Esophagus muscularis mucosa (tissue), 4 donors: ENCODE measurements at regions not wholly inside any gene's neighbourhood (a gene's known extent, or its start where the extent isn't known, plus 50 kb on each side); places are given as distances from the start of the nearest gene placed in this dataset.

Experiments
- DNase-seq: peaks from one replicate; pipeline ENCODE4 v3.0.0-alpha.2; 2017; ENCODE audit errors: extremely low spot score
- H3K27ac ChIP-seq, 4 donors: fragments of 200-600 bp; sonication (generic); replicated peaks in 1 of 4; 1 replicate in 3 of 4; 2 replicates in 1 of 4; pipeline ENCODE4 v1.5.1; 2016 to 2019; ENCODE audit warnings: mild to moderate bottlenecking in 1 of 4
- H3K27me3 ChIP-seq, 4 donors: fragments of 200-600 bp; sonication (generic); one replicate each; pipeline versions ENCODE4 v1.5.1 to v1.6.0; 2016 to 2019
- H3K36me3 ChIP-seq, 4 donors: fragments of 200-600 bp; sonication (generic); one replicate each; pipeline ENCODE4 v1.5.1; 2016 to 2019
- H3K4me1 ChIP-seq, 4 donors: fragments of 200-600 bp; sonication (generic); one replicate each; pipeline ENCODE4 v1.5.1; 2016 to 2019
- H3K4me3 ChIP-seq, 4 donors: fragments of 200-600 bp; sonication (generic); 1 replicate in 2 of 4; 2 replicates in 2 of 4; pipeline ENCODE4 v1.5.1; 2016 to 2019; ENCODE audit warnings: mild to moderate bottlenecking in 4 of 4, moderate library complexity in 1 of 4
- H3K9me3 ChIP-seq, 4 donors: fragments of 200-600 bp; sonication (generic); 1 replicate in 3 of 4; 2 replicates in 1 of 4; pipeline ENCODE4 v1.5.1; 2016 to 2019
- CTCF ChIP-seq, 3 experiments: fragments of 200-600 bp in 2 of 3; fragments of 450-650 bp in 1 of 3; sonication (generic) in 2 of 3; IDR thresholded peaks; one replicate each; pipeline ENCODE4 v1.5.1; 2017 to 2019; ENCODE audit warnings: antibody characterized with exemption in 3 of 3, mild to moderate bottlenecking in 2 of 3, moderate library complexity in 1 of 3
- EP300 ChIP-seq: sonication (generic); formaldehyde crosslinking; IDR thresholded peaks from one replicate; pipeline ENCODE4 v1.6.1; 2017; ENCODE audit warnings: antibody characterized with exemption
- POLR2A ChIP-seq: fragments of 450-650 bp; IDR thresholded peaks from one replicate; pipeline ENCODE4 v1.6.1; 2017; ENCODE audit warnings: antibody characterized with exemption, moderate library complexity, mild to moderate bottlenecking, low read depth
- POLR2AphosphoS5 ChIP-seq, 2 donors: sonication (generic); formaldehyde crosslinking; IDR thresholded peaks; one replicate each; pipeline ENCODE4 v1.6.1; 2017; ENCODE audit warnings: antibody characterized with exemption in 2 of 2
- WGBS: methylation state at CpG from one replicate; pipeline ENCODE4 v1.1.5; 2018; 5-methylcytosine and 5-hydroxymethylcytosine counted together
- intact Hi-C: fragments of 100-400 bp; cut with DNase I; formaldehyde crosslinking; loops from one replicate; pipeline ENCODE4 v1.15.1; 2023

DNA sequence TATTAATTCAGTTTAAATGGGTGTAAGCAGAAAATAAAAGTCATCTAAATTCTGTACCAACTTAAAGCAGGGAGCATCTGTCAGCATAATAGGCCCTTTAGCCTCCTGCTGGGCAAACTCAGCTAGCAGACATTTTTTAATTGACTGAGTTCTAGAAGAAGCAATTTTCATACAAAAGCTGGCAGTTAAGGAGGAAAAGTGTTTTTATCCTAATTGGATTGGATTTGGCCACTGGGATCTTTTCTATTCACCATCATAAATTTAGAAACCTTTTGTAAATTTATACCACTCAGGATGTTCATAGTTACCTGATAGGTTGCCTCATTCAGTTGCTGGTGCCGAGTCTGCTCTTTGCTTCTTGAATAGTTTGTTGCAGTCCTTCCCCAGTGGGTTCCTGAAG is 262.7 kb upstream of the FSIP2 start:
- H3K36me3 ChIP-seq = no peaks in the 10 kb centered on the region
- no peaks in the 10 kb centered on the region for H3K4me1 ChIP-seq
- 27% methylated on average over 1 of the region's 1 CpG for WGBS
- no peaks in the 10 kb centered on the region for H3K9me3 ChIP-seq
- intact Hi-C loops = no loop called here
- no peaks in the 10 kb centered on the region for H3K27me3 ChIP-seq
- TF ChIP-seq POLR2A (no peak), POLR2AphosphoS5 (IDR thresholded peaks at IDR 0.05) (no peak), CTCF (IDR thresholded peaks at IDR 0.05) (no peak), EP300 (no peak)
- H3K4me3 ChIP-seq = no peak overlapping the region
- DNase-seq = no peak
- no peak overlapping the region for H3K27ac ChIP-seq

GRCh38 chr2:185477452-185477851 is 261.2 kb upstream of the FSIP2 start:
- Histone ChIP-seq H3K27me3 (no peaks in the 10 kb centered on the region), H3K4me3 (no peak overlapping the region), H3K36me3 (no peaks in the 10 kb centered on the region), H3K4me1 (no peaks in the 10 kb centered on the region), H3K27ac (no peak overlapping the region), H3K9me3 (no peaks in the 10 kb centered on the region)
- intact Hi-C loops = no loop called here
- TF ChIP-seq CTCF (IDR thresholded peaks at IDR 0.05) = no peak
- TF ChIP-seq POLR2A = no peak
- no peak for TF ChIP-seq EP300
- TF ChIP-seq POLR2AphosphoS5 (IDR thresholded peaks at IDR 0.05) = no peak
- DNase-seq = no peak
- WGBS = 89% methylated on average over 2 of the region's 2 CpGs

GRCh38 chr2:185484602-185485001 is 254.0 kb upstream of the FSIP2 start:
- H3K4me3 ChIP-seq = no peak overlapping the region
- DNase-seq = no peak
- H3K36me3 ChIP-seq = no peaks in the 10 kb centered on the region
- no peaks in the 10 kb centered on the region for H3K9me3 ChIP-seq
- no peaks in the 10 kb centered on the region for H3K27me3 ChIP-seq
- TF ChIP-seq POLR2A (no peak), EP300 (no peak), POLR2AphosphoS5 (IDR thresholded peaks at IDR 0.05) (no peak), CTCF (IDR thresholded peaks at IDR 0.05) (no peak)
- intact Hi-C loops = no loop called here
- H3K27ac ChIP-seq = no peak overlapping the region
- no peaks in the 10 kb centered on the region for H3K4me1 ChIP-seq
- WGBS = 100% methylated on average over 1 of the region's 1 CpG

DNA sequence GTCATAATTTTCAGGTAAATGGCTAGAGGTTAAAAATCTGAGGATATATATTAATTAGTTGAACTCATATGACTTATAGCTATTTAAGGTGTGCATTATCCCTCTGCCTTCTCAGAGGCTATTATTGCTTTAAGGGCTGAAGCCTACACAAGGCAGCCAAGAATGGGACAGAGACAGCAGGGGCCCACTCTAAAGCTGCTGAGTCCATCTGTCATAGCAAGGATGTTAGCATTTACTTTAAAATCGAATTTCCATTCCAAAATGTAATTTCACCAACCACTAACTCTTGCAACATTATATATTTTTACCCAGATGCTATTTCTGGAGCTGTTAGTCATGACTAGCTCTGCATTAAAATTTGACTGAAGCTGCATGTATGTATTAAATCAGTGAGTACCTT is 236.3 kb upstream of the FSIP2 start:
- H3K36me3 ChIP-seq = no peaks in the 10 kb centered on the region
- no peaks in the 10 kb centered on the region for H3K27me3 ChIP-seq
- WGBS = 19% methylated on average over 1 of the region's 1 CpG
- no peak overlapping the region for H3K27ac ChIP-seq
- intact Hi-C loops = no loop called here
- no peak for DNase-seq
- H3K4me3 ChIP-seq = no peak overlapping the region
- no peaks in the 10 kb centered on the region for H3K4me1 ChIP-seq
- peaks cover 0 to 6% (median 5%) of the 10 kb centered on the region in 4 donors for H3K9me3 ChIP-seq
- no peak for TF ChIP-seq CTCF (IDR thresholded peaks at IDR 0.05)
- TF ChIP-seq POLR2A = no peak
- TF ChIP-seq POLR2AphosphoS5 (IDR thresholded peaks at IDR 0.05) = no peak
- no peak for TF ChIP-seq EP300

- DNase-seq = no peak
- Histone ChIP-seq H3K4me1 (no peaks in the 10 kb centered on the region), H3K27me3 (no peaks in the 10 kb centered on the region), H3K27ac (no peak overlapping the region), H3K4me3 (no peak overlapping the region), H3K36me3 (no peaks in the 10 kb centered on the region), H3K9me3 (peaks cover 0 to 46% (median 40%) of the 10 kb centered on the region in 4 donors)
- intact Hi-C loops = no loop called here
- WGBS = 70% methylated on average over 4 of the region's 4 CpGs
- TF ChIP-seq POLR2AphosphoS5 (IDR thresholded peaks at IDR 0.05) (no peak), EP300 (no peak), POLR2A (no peak), CTCF (IDR thresholded peaks at IDR 0.05) (no peak)
These were observed 230.9 kb upstream of the FSIP2 start for GRCh38 chr2:185507719-185508118.
